ENCODE measurements at regions not wholly inside any gene's neighbourhood (a gene's known extent, or its start where the extent isn't known, plus 50 kb on each side); places are given as distances from the start of the nearest gene placed in this dataset.
"Not testable (repeated sequence)": the region's sequence is repeated elsewhere in the genome, so short reads cannot be mapped to it uniquely, and the experiment has no call there.

GRCh38 chr3:128546646-128547045 lies 53.6 kb upstream of the GATA2 start:
- Mint-ChIP-seq H3K27me3 (peaks cover 33% of the 10 kb centered on the region), H3K4me1 (no peaks in the 10 kb centered on the region), H3K36me3 (no peaks in the 10 kb centered on the region), H3K27ac (no peak overlapping the region), H3K4me3 (no peak overlapping the region), H3K9me3 (ENCODE audit: low read depth) (peaks cover 6% of the 10 kb centered on the region)
- DNase-seq (peak; percentile 33), ATAC-seq (no peak)
- CTCF ChIA-PET = no interaction called here

- ATAC-seq (no peak), DNase-seq (peak; percentile 9)
- Mint-ChIP-seq H3K4me1 (no peaks in the 10 kb centered on the region), H3K9me3 (ENCODE audit: low read depth) (peaks cover 6% of the 10 kb centered on the region), H3K27me3 (peaks cover 30% of the 10 kb centered on the region), H3K36me3 (no peaks in the 10 kb centered on the region), H3K27ac (no peak overlapping the region), H3K4me3 (no peak overlapping the region)
- CTCF ChIA-PET = no interaction called here
Measured at GRCh38 chr3:128545120-128545752, 52.2 kb upstream of the GATA2 start.

GRCh38 chr3:128544190-128544589 lies 51.2 kb upstream of the GATA2 start:
- DNase-seq (no peak), ATAC-seq (no peak)
- H3K4me3 Mint-ChIP-seq = no peak overlapping the region
- H3K4me1 Mint-ChIP-seq = no peaks in the 10 kb centered on the region
- no peaks in the 10 kb centered on the region for H3K36me3 Mint-ChIP-seq
- H3K9me3 Mint-ChIP-seq (ENCODE audit: low read depth) = peaks cover 6% of the 10 kb centered on the region
- H3K27me3 Mint-ChIP-seq = peaks cover 36% of the 10 kb centered on the region
- CTCF ChIA-PET = no interaction called here
- H3K27ac Mint-ChIP-seq = no peak overlapping the region

- CTCF ChIA-PET; ATAC-seq; H3K4me3 Mint-ChIP-seq; H3K36me3 Mint-ChIP-seq; H3K4me1 Mint-ChIP-seq; DNase-seq; H3K9me3 Mint-ChIP-seq (ENCODE audit: low read depth); H3K27ac Mint-ChIP-seq: not testable (repeated sequence)
- peaks cover 38% of the 10 kb centered on the region for H3K27me3 Mint-ChIP-seq
Measured at GRCh38 chr3:128543570-128544174, 50.7 kb upstream of the GATA2 start.
